ENCODE measurements at regions not wholly inside any gene's neighbourhood (a gene's known extent, or its start where the extent isn't known, plus 50 kb on each side); places are given as distances from the start of the nearest gene placed in this dataset.
A peak's percentile ranks its signal among the peaks of the same experiment; 100 is the strongest.

DNA sequence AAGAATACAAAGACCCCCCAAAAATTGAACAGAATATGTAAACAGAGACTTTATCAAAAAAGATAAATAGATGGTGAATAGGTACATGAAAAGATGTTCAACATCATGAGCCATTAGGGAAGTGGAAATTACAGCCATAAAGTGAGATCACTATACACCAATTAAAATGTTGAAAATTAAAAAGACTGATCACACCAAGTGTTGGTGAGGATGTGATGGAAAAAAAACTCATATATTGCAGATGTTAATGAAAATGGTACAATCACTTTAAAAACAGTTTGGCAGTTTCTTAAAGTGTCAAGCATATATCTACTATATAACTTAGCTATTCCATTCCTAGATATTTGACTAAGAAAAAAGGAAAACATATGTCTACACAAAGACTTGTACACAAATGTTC, 280.5 kb downstream of the DHX35 start:
- CTCF ChIA-PET = interaction anchor here (1.0 kb wide), 1 partner anchor 193 kb away, joined by 5 read pairs; no protein-coding TSS in a partner anchor
- no peaks in the 10 kb centered on the region for H3K4me1 ChIP-seq (ENCODE audit: control insufficient read depth, insufficient read depth, low read length)
- no peaks in the 10 kb centered on the region for H3K36me3 ChIP-seq (ENCODE audit: control insufficient read depth in 2 of 2, insufficient read depth in 1 of 2, low read length in 2 of 2)
- no peak overlapping the region for H3K4me3 ChIP-seq (ENCODE audit: low read depth, low read length)
- POLR2A ChIA-PET = no interaction called here
- H3K27ac ChIP-seq (ENCODE audit: extremely low read depth, low read depth, low read length) = no peak overlapping the region
- TF ChIP-seq ZNF184 (tag by site-specific recombination; IDR thresholded peaks at IDR 0.05) (peak; percentile 97), ZNF146 (tag by site-specific recombination; IDR thresholded peaks at IDR 0.05) (no peak), SP2 (tag by site-specific recombination; IDR thresholded peaks at IDR 0.05) (no peak)
- TF ChIP-seq, protein P1, sequence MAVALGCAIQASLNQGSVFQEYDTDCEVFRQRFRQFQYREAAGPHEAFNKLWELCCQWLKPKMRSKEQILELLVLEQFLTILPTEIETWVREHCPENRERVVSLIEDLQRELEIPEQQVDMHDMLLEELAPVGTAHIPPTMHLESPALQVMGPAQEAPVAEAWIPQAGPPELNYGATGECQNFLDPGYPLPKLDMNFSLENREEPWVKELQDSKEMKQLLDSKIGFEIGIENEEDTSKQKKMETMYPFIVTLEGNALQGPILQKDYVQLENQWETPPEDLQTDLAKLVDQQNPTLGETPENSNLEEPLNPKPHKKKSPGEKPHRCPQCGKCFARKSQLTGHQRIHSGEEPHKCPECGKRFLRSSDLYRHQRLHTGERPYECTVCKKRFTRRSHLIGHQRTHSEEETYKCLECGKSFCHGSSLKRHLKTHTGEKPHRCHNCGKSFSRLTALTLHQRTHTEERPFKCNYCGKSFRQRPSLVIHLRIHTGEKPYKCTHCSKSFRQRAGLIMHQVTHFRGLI (tag by site-specific recombination; IDR thresholded peaks at IDR 0.05) = no peak
- no peaks in the 10 kb centered on the region for H3K9me3 ChIP-seq (ENCODE audit: control insufficient read depth, insufficient read depth, low read depth, low read length)

- Histone ChIP-seq H3K4me1 (ENCODE audit: control insufficient read depth, insufficient read depth, low read length) (no peaks in the 10 kb centered on the region), H3K9me3 (ENCODE audit: control insufficient read depth, insufficient read depth, low read depth, low read length) (no peaks in the 10 kb centered on the region), H3K27ac (ENCODE audit: extremely low read depth, low read depth, low read length) (no peak overlapping the region), H3K4me3 (ENCODE audit: low read depth, low read length) (no peak overlapping the region), H3K36me3 (ENCODE audit: control insufficient read depth in 2 of 2, insufficient read depth in 1 of 2, low read length in 2 of 2) (no peaks in the 10 kb centered on the region)
- POLR2A ChIA-PET = no interaction called here
- TF ChIP-seq ZNF501 (tag by site-specific recombination; IDR thresholded peaks at IDR 0.05) (no peak), ZNF548 (tag by site-specific recombination; IDR thresholded peaks at IDR 0.05) (no peak), TCF7L2 (IDR thresholded peaks at IDR 0.05; ENCODE audit: borderline replicate concordance, low read depth, low read length) (no peak), KLF8 (tag by site-specific recombination; IDR thresholded peaks at IDR 0.05) (no peak), ZNF302 (tag by site-specific recombination; IDR thresholded peaks at IDR 0.05; ENCODE audit: low read depth) (no peak), KLF9 (tag by site-specific recombination; IDR thresholded peaks at IDR 0.05; ENCODE audit: low read depth) (no peak), ZNF549 (tag by site-specific recombination; IDR thresholded peaks at IDR 0.05) (no peak), ZNF488 (tag by site-specific recombination; IDR thresholded peaks at IDR 0.05) (no peak), ZNF560 (tag by site-specific recombination; IDR thresholded peaks at IDR 0.05; ENCODE audit: borderline replicate concordance) (no peak)
- TF ChIP-seq, protein P2, sequence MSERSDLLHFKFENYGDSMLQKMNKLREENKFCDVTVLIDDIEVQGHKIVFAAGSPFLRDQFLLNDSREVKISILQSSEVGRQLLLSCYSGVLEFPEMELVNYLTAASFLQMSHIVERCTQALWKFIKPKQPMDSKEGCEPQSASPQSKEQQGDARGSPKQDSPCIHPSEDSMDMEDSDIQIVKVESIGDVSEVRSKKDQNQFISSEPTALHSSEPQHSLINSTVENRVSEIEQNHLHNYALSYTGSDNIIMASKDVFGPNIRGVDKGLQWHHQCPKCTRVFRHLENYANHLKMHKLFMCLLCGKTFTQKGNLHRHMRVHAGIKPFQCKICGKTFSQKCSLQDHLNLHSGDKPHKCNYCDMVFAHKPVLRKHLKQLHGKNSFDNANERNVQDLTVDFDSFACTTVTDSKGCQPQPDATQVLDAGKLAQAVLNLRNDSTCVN (tag by site-specific recombination; optimal IDR thresholded peaks at IDR 0.05) = no peak
- TF ChIP-seq, protein P3, sequence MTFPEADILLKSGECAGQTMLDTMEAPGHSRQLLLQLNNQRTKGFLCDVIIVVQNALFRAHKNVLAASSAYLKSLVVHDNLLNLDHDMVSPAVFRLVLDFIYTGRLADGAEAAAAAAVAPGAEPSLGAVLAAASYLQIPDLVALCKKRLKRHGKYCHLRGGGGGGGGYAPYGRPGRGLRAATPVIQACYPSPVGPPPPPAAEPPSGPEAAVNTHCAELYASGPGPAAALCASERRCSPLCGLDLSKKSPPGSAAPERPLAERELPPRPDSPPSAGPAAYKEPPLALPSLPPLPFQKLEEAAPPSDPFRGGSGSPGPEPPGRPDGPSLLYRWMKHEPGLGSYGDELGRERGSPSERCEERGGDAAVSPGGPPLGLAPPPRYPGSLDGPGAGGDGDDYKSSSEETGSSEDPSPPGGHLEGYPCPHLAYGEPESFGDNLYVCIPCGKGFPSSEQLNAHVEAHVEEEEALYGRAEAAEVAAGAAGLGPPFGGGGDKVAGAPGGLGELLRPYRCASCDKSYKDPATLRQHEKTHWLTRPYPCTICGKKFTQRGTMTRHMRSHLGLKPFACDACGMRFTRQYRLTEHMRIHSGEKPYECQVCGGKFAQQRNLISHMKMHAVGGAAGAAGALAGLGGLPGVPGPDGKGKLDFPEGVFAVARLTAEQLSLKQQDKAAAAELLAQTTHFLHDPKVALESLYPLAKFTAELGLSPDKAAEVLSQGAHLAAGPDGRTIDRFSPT (tag by site-specific recombination; IDR thresholded peaks at IDR 0.05) = no peak
- TF ChIP-seq, protein P4, sequence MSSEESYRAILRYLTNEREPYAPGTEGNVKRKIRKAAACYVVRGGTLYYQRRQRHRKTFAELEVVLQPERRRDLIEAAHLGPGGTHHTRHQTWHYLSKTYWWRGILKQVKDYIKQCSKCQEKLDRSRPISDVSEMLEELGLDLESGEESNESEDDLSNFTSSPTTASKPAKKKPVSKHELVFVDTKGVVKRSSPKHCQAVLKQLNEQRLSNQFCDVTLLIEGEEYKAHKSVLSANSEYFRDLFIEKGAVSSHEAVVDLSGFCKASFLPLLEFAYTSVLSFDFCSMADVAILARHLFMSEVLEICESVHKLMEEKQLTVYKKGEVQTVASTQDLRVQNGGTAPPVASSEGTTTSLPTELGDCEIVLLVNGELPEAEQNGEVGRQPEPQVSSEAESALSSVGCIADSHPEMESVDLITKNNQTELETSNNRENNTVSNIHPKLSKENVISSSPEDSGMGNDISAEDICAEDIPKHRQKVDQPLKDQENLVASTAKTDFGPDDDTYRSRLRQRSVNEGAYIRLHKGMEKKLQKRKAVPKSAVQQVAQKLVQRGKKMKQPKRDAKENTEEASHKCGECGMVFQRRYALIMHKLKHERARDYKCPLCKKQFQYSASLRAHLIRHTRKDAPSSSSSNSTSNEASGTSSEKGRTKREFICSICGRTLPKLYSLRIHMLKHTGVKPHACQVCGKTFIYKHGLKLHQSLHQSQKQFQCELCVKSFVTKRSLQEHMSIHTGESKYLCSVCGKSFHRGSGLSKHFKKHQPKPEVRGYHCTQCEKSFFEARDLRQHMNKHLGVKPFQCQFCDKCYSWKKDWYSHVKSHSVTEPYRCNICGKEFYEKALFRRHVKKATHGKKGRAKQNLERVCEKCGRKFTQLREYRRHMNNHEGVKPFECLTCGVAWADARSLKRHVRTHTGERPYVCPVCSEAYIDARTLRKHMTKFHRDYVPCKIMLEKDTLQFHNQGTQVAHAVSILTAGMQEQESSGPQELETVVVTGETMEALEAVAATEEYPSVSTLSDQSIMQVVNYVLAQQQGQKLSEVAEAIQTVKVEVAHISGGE (tag by site-specific recombination; conservative IDR thresholded peaks at IDR 0.05; ENCODE audit: low read depth) = no peak
- CTCF ChIA-PET = no interaction called here
Measured at GRCh38 chr20:39234520-39235095, 272.5 kb downstream of the DHX35 start.

Data from HEK293 (cell line).